ENCODE measurements at regions not wholly inside any gene's neighbourhood (a gene's known extent, or its start where the extent isn't known, plus 50 kb on each side); places are given as distances from the start of the nearest gene placed in this dataset. TPM values are rescaled to one million over a fixed set of nuclear protein-coding genes. Genes with fewer than 3 reads are reported as not detected.
A peak's percentile ranks its signal among the peaks of the same experiment; 100 is the strongest.
"Not testable (repeated sequence)": the region's sequence is repeated elsewhere in the genome, so short reads cannot be mapped to it uniquely, and the experiment has no call there.

DNA sequence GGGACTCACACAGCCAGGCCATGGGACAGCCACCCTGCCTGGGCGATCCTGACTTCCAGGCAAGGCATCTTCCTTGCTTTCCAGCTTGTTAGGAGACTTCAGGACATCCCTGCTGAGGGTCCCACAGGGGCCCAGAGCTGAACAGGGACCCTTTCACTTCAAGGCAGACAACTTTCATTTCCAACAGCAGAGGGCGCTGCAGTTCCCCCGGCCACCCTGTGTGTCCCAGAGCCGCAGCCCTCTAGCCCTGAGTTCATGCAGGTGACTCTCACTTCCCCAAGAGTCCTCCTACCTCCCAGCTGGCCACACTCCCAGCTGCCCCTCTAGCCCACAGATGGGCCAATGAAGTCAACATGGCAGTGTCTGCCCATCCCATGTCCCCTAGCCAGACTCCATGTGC is 1556.0 kb downstream of the FOXD4L5 start:
- H3K4me1 Mint-ChIP-seq (ENCODE audit: low read depth); H3K4me3 Mint-ChIP-seq; H3K9me3 Mint-ChIP-seq; H3K27ac Mint-ChIP-seq; intact Hi-C loops (cut with micrococcal nuclease); H3K27me3 Mint-ChIP-seq; POLR2A ChIA-PET; ATAC-seq; CTCF ChIA-PET; H3K36me3 Mint-ChIP-seq (ENCODE audit: low read depth): not testable (repeated sequence)
- DNase-seq, result peak; percentile 3

DNA sequence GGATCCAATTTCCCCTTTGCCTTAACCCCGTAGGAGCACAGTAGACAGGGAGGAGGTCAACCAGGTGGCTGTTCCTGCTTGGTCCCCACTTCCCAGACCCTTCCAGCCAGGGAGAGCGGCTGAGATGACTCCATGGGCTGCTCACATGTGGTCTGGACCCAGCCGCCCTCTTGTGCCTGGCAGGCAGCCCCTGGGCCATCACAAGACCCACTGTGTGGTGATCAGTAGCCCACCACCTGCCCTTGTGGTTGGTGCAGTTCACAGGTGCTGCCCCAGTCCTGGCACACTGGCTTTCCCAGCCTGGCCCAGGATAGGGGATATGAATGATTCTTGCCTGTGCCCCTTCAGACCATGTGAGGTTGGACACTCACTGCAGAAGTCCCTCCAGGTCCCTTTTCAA is 1556.7 kb downstream of the FOXD4L5 start:
- H3K27me3 Mint-ChIP-seq, result no peaks in the 10 kb centered on the region

DNA sequence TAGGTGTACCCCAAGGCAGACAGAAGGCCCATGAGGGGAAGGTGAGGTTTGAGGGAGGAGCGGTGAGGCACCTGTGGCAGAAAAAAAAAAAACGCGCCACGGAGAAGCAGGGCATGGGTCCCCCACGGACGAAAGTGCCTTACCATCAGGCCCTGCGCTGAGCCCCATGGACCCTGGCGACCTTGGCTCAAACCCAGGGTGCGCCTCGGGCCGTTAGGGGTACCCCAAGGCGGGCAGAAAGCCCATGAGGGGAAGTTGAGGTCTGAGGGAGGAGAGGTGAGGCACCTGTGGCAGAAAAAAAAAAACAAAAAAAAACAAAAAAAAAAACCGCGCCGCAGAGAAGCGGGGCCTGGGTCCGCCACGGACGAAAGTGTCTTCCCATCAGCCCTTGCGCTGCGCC is 1576.7 kb downstream of the FOXD4L5 start:
- H3K9me3 Mint-ChIP-seq; H3K36me3 Mint-ChIP-seq (ENCODE audit: low read depth); H3K27ac Mint-ChIP-seq; POLR2A ChIA-PET; intact Hi-C loops (cut with micrococcal nuclease); H3K4me3 Mint-ChIP-seq; CTCF ChIA-PET; H3K27me3 Mint-ChIP-seq; DNase-seq; H3K4me1 Mint-ChIP-seq (ENCODE audit: low read depth); ATAC-seq: not testable (repeated sequence)

More for the DNA sequence above, 1556.7 kb downstream of the FOXD4L5 start:
- H3K36me3 Mint-ChIP-seq (ENCODE audit: low read depth), result no peaks in the 10 kb centered on the region
- ChIA-PET POLR2A (no interaction called here), CTCF (no interaction called here)
- no peak overlapping the region for H3K27ac Mint-ChIP-seq
- H3K4me1 Mint-ChIP-seq (ENCODE audit: low read depth), result no peaks in the 10 kb centered on the region
- TF ChIP-seq, protein P1, sequence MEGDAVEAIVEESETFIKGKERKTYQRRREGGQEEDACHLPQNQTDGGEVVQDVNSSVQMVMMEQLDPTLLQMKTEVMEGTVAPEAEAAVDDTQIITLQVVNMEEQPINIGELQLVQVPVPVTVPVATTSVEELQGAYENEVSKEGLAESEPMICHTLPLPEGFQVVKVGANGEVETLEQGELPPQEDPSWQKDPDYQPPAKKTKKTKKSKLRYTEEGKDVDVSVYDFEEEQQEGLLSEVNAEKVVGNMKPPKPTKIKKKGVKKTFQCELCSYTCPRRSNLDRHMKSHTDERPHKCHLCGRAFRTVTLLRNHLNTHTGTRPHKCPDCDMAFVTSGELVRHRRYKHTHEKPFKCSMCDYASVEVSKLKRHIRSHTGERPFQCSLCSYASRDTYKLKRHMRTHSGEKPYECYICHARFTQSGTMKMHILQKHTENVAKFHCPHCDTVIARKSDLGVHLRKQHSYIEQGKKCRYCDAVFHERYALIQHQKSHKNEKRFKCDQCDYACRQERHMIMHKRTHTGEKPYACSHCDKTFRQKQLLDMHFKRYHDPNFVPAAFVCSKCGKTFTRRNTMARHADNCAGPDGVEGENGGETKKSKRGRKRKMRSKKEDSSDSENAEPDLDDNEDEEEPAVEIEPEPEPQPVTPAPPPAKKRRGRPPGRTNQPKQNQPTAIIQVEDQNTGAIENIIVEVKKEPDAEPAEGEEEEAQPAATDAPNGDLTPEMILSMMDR (IDR thresholded peaks at IDR 0.05), result no peak
- intact Hi-C loops (cut with micrococcal nuclease), result no loop called here
- DNase-seq (no peak), ATAC-seq (no peak)
- peaks cover 3% of the 10 kb centered on the region for H3K9me3 Mint-ChIP-seq
- H3K4me3 Mint-ChIP-seq, result no peak overlapping the region

DNA sequence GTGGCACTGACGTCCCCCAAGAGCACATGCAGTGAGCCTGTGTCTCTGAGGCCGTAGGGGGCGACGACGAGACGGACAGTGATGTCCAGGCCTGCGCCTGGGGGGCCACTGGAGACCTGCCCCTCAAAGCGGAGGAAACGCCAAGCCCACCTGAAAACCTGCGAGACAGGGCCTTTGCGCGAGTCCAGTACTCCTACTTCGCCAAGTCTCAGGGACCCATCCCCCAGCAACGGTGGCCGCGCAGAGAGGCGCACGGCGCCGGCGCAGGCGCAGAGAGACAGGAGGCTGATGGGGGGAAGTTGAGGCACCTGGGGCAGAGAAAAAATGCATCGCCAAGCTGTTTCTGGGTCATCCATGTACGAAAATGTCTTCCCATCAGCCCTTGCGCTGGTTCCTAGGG is 1580.6 kb downstream of the FOXD4L5 start:
- ATAC-seq; POLR2A ChIA-PET; H3K4me1 Mint-ChIP-seq (ENCODE audit: low read depth); DNase-seq; H3K36me3 Mint-ChIP-seq (ENCODE audit: low read depth); CTCF ChIA-PET; H3K27ac Mint-ChIP-seq; H3K9me3 Mint-ChIP-seq; H3K4me3 Mint-ChIP-seq; H3K27me3 Mint-ChIP-seq; intact Hi-C loops (cut with micrococcal nuclease): not testable (repeated sequence)

DNA sequence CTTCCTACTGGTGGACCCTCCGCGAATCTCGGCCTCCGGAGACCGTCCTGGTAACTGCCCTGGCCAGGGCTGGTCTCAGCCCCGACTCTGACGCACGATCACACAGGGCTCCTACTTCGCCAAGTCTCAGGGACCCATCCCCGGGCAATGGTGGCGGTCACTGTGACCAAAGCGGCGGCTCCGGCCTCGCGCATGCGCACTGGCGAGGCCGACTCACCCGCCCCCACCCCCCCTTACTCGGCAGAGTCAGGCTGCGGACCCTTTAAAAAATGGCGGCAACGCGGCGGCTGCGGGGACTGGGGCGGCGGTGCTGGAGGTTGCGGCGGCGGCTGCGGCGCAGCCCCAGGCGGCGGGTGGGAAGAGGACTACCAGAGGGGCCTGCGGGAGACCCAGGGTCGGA is 1581.3 kb downstream of the FOXD4L5 start:
- H3K36me3 Mint-ChIP-seq (ENCODE audit: low read depth); CTCF ChIA-PET; POLR2A ChIA-PET; H3K27me3 Mint-ChIP-seq; intact Hi-C loops (cut with micrococcal nuclease); DNase-seq; H3K4me1 Mint-ChIP-seq (ENCODE audit: low read depth); H3K9me3 Mint-ChIP-seq; ATAC-seq; H3K27ac Mint-ChIP-seq; H3K4me3 Mint-ChIP-seq: not testable (repeated sequence)

DNA sequence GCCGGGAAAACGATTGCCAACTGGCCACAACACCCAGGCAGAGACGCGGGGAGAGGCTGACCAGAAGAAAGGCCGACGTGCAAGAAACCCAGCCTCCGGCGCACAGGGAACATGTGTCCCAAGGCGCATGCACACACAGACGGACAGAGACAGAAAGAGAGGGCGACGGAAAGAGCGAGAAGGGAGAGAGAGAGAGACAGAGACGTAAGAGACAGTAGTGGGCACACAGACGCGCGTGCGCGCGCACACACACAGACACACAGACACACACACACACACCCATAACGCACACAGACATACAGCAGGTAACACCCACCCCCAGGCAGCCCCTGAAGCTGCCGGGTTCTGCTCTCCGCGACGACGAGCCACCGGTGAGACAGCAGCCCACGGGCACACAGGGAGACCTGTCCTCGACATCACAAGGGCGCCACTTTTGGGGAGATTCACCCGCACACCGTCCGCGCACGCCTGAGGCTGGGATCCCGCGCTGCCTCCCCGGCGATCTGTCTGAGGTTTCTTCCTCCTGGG is 1581.8 kb downstream of the FOXD4L5 start:
- CTCF ChIA-PET; H3K36me3 Mint-ChIP-seq (ENCODE audit: low read depth); H3K27ac Mint-ChIP-seq; POLR2A ChIA-PET; intact Hi-C loops (cut with micrococcal nuclease); DNase-seq; H3K4me1 Mint-ChIP-seq (ENCODE audit: low read depth); H3K9me3 Mint-ChIP-seq; H3K4me3 Mint-ChIP-seq; ATAC-seq; H3K27me3 Mint-ChIP-seq: not testable (repeated sequence)

Small RNAs in the stretch of these regions (microRNA-seq; reads per million reads assigned to microRNA genes)
- gene MIR4477B (ENCODE audit: borderline microRNAs expressed, borderline replicate concordance), result not detected
